Type B pancreatic cell (in vitro differentiated cells): ENCODE measurements at regions not wholly inside any gene's neighbourhood (a gene's known extent, or its start where the extent isn't known, plus 50 kb on each side); places are given as distances from the start of the nearest gene placed in this dataset.

Experiments
- DNase-seq: peaks from one replicate; pipeline ENCODE4 v3.0.0; 2021; ENCODE audit warnings: mixed read lengths; ENCODE audit not compliant: unreplicated experiment; ENCODE audit errors: extremely low spot score
- H3K27ac Mint-ChIP-seq: 2 replicates; pipeline ENCODE4 v1.8.0; 2021; ENCODE audit warnings: mild to moderate bottlenecking, mixed read lengths
- H3K27me3 Mint-ChIP-seq: 2 replicates; pipeline ENCODE4 v1.8.0; 2021; ENCODE audit warnings: mixed read lengths
- H3K36me3 Mint-ChIP-seq: 2 replicates; pipeline ENCODE4 v1.8.0; 2021; ENCODE audit warnings: mixed read lengths
- H3K4me1 Mint-ChIP-seq: one replicate; pipeline ENCODE4 v1.8.0; 2021; ENCODE audit warnings: mixed read lengths; ENCODE audit not compliant: unreplicated experiment
- H3K4me3 Mint-ChIP-seq: 2 replicates; pipeline ENCODE4 v1.8.0; 2021; ENCODE audit warnings: mild to moderate bottlenecking, mixed read lengths
- H3K9me3 Mint-ChIP-seq: 2 replicates; pipeline ENCODE4 v1.8.0; 2021; ENCODE audit warnings: mixed read lengths
- TF ChIP-seq, protein P1 (sequence below): fragments of 200-600 bp; sonication (generic); conservative IDR thresholded peaks from 2 replicates; pipeline ENCODE4 v1.5.0; 2021; ENCODE audit warnings: antibody characterized with exemption, mild to moderate bottlenecking

DNA sequence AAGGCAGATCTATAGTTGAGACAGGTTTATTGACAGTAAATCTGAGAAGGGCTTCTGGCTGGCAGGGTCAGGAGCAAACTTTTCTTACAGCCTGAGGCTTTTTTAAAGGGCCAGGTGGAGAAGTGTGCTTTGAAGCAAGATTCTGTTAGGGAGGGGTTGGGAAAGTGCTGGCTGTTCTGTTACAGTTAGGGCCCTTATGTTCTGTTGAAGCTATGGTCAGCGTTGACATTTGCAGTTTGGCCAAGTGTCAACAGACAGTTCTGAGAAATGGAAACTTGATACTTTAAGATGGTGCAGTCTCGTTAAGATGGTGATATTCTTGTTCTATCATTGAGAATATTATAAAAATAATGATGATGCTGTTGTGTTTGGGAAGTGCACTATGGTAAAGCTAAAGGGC, 154.2 kb downstream of the RDH14 start:
- TF ChIP-seq, protein P1, sequence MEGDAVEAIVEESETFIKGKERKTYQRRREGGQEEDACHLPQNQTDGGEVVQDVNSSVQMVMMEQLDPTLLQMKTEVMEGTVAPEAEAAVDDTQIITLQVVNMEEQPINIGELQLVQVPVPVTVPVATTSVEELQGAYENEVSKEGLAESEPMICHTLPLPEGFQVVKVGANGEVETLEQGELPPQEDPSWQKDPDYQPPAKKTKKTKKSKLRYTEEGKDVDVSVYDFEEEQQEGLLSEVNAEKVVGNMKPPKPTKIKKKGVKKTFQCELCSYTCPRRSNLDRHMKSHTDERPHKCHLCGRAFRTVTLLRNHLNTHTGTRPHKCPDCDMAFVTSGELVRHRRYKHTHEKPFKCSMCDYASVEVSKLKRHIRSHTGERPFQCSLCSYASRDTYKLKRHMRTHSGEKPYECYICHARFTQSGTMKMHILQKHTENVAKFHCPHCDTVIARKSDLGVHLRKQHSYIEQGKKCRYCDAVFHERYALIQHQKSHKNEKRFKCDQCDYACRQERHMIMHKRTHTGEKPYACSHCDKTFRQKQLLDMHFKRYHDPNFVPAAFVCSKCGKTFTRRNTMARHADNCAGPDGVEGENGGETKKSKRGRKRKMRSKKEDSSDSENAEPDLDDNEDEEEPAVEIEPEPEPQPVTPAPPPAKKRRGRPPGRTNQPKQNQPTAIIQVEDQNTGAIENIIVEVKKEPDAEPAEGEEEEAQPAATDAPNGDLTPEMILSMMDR, result no peak
- Mint-ChIP-seq H3K9me3 (no peaks in the 10 kb centered on the region), H3K27ac (no peak overlapping the region), H3K36me3 (no peaks in the 10 kb centered on the region), H3K4me3 (no peak overlapping the region), H3K4me1 (peaks cover 27% of the 10 kb centered on the region), H3K27me3 (peaks cover 25% of the 10 kb centered on the region)
- DNase-seq, result no peak

DNA sequence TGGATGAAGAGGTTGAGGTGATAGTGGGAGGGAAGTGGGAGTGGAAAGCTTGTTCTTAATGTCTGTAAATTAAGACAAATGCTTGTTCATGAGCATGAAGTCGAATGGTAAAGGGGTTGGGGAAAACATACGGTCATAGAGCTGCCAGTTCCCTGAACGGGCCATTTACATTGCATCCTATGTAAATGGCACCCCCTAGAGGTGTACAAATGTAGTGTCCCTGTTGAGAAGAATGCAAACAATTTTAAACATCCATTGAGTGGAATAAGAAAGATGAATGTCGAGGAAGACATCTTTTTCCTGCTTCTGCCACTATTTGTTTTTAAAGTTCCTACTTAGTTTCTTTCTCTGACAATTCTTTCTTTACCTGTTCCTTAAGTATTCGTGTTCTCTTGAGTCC, 155.7 kb downstream of the RDH14 start:
- TF ChIP-seq, protein P1, result peak; percentile 75
- no peaks in the 10 kb centered on the region for H3K36me3 Mint-ChIP-seq
- DNase-seq, result no peak
- peaks cover 24% of the 10 kb centered on the region for H3K27me3 Mint-ChIP-seq
- H3K9me3 Mint-ChIP-seq, result no peaks in the 10 kb centered on the region
- no peak overlapping the region for H3K27ac Mint-ChIP-seq
- H3K4me3 Mint-ChIP-seq, result no peak overlapping the region
- peaks cover 27% of the 10 kb centered on the region for H3K4me1 Mint-ChIP-seq

DNA sequence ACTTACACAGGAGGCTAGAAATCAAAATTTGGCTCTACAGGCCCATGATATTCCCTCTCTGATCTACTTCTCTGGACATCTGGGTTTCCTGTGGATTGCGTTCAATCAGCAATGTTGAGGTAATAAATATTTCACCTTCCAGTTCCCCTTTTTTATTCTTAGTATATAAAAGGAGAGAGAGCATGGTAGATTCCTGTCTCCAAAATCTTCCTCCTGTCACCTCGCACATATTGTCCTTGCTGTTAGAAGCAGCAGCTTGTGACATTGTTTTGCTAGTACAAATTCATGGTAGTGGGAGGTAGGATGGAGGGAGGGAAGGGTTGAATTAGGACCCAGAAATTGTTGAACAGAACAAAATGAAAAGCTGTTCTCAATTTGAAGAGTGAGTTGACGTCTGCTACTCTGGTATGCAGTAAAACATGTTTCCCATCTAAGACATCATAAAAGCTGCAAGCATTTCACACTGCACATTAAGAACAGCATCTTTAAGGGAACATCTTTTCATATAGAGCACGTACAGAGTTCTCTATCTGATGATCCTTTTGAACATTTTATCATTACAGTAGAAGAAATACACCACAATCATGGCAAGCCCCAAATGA, 156.4 kb downstream of the RDH14 start:
- TF ChIP-seq, protein P1, result no peak
- Mint-ChIP-seq H3K27ac (no peak overlapping the region), H3K36me3 (no peaks in the 10 kb centered on the region), H3K9me3 (no peaks in the 10 kb centered on the region), H3K4me1 (peaks cover 27% of the 10 kb centered on the region), H3K27me3 (peaks cover 21% of the 10 kb centered on the region), H3K4me3 (no peak overlapping the region)
- no peak for DNase-seq

DNA sequence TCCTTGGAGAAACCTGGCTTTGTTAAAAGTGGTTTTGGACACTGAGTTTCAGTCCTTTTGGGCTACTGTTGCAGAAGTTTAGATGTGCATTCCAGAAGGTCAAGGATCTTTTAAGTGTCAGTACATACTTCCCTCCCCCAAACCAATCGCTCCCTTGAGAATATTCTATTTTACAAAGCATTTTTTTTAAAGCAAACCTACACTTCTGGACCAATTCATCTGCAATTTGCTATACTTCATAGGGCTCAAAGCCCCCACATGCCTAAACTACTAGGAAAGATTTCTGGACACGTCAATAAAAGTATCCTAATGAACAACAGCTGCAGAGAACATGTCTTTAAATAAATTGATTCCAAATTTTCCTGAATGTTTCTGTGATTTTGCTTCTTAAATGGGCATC, 157.6 kb downstream of the RDH14 start:
- DNase-seq, result no peak
- TF ChIP-seq, protein P1, result no peak
- Mint-ChIP-seq H3K36me3 (no peaks in the 10 kb centered on the region), H3K4me1 (peaks cover 32% of the 10 kb centered on the region), H3K27ac (no peak overlapping the region), H3K4me3 (no peak overlapping the region), H3K9me3 (no peaks in the 10 kb centered on the region), H3K27me3 (peaks cover 32% of the 10 kb centered on the region)

DNA sequence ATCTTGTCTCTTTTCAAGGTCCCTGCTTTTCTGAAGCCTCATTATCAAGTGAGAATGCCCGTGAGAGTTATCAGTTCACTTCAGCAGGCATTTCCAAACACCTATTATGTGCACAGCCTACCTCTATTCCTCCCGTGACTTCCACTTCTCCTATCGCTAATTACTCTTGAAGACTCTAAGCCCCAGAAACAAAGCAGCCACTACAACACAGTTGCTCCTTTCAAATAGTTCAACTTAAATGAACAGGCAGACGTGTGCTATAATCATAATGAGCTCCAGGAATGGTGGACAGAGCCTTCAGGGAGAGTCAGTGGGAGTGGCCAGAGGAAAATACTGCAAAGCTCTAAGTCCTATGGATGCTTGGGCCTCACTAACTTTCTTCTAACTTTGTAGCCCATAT, 159.0 kb downstream of the RDH14 start:
- no peak overlapping the region for H3K4me3 Mint-ChIP-seq
- H3K27ac Mint-ChIP-seq, result no peak overlapping the region
- TF ChIP-seq, protein P1, result no peak
- no peaks in the 10 kb centered on the region for H3K36me3 Mint-ChIP-seq
- peaks cover 37% of the 10 kb centered on the region for H3K4me1 Mint-ChIP-seq
- peaks cover 43% of the 10 kb centered on the region for H3K27me3 Mint-ChIP-seq
- no peaks in the 10 kb centered on the region for H3K9me3 Mint-ChIP-seq
- no peak for DNase-seq

DNA sequence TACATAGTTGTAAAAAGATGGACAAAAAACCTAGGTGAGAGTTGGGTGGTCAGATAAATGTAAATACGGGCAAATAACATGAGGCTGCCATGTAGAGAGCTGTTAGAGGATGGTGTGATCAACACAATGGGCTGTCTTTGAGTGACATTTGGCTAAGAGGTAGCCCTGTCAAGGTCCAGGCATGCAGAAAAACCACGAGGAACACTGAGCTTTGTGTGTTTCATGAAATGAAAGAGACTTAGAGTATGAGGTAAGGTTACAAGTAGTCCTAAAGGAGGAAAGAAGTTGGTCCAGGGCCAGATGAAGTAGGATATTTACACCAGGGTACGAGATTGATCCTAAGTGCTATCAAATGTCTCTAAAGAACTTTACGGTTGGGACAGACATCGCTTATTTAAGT, 160.9 kb downstream of the RDH14 start:
- H3K27me3 Mint-ChIP-seq, result peaks cover 49% of the 10 kb centered on the region
- H3K4me1 Mint-ChIP-seq, result peaks cover 35% of the 10 kb centered on the region
- no peaks in the 10 kb centered on the region for H3K9me3 Mint-ChIP-seq

More for the DNA sequence above, 160.9 kb downstream of the RDH14 start:
- Mint-ChIP-seq H3K36me3 (no peaks in the 10 kb centered on the region), H3K4me3 (no peak overlapping the region), H3K27ac (no peak overlapping the region)
- DNase-seq, result no peak
- TF ChIP-seq, protein P1, result no peak
